Heart left ventricle (tissue), 16 donors: ENCODE measurements at regions not wholly inside any gene's neighbourhood (a gene's known extent, or its start where the extent isn't known, plus 50 kb on each side); places are given as distances from the start of the nearest gene placed in this dataset.
"Not testable (repeated sequence)": the region's sequence is repeated elsewhere in the genome, so short reads cannot be mapped to it uniquely, and the experiment has no call there.

ENCODE experiments used
- ATAC-seq, 4 donors: fragments of 200-7000 bp; cut with Tn5 transposase; one replicate each; pipeline ENCODE4 v1.9.1; 2020 to 2022; ENCODE audit warnings: moderate library complexity in 4 of 4, mild to moderate bottlenecking in 3 of 4, moderate number of reproducible peaks in 1 of 4
- DNase-seq, 5 donors: peaks; one replicate each; pipeline ENCODE4 v3.0.0-alpha.2; 2020
- H3K27ac ChIP-seq, 12 donors: fragments of 200-600 bp; sonication (generic) in 4 of 12; one replicate each; pipeline versions ENCODE4 v1.5.0 to v1.8.0; 2016 to 2022; ENCODE audit warnings: mild to moderate bottlenecking in 2 of 12
- H3K27me3 ChIP-seq, 9 donors: fragments of 200-600 bp; sonication (generic) in 2 of 9; one replicate each; pipeline versions ENCODE4 v1.5.1 to v1.8.0; 2016 to 2022; ENCODE audit warnings: mild to moderate bottlenecking in 3 of 9
- H3K36me3 ChIP-seq, 9 donors: fragments of 200-600 bp; sonication (generic) in 2 of 9; one replicate each; pipeline versions ENCODE4 v1.5.0 to v1.8.0; 2018 to 2022; ENCODE audit warnings: mild to moderate bottlenecking in 2 of 9
- H3K4me1 ChIP-seq, 12 donors: fragments of 200-600 bp; sonication (generic) in 4 of 12; one replicate each; pipeline versions ENCODE4 v1.5.0 to v1.8.0; 2016 to 2022; ENCODE audit warnings: mild to moderate bottlenecking in 3 of 12
- H3K4me3 ChIP-seq, 12 donors: fragments of 200-600 bp; sonication (generic) in 4 of 12; one replicate each; pipeline versions ENCODE4 v1.5.0 to v1.8.0; 2017 to 2022; ENCODE audit warnings: mild to moderate bottlenecking in 9 of 12, moderate library complexity in 4 of 12
- H3K9me3 ChIP-seq, 12 donors: fragments of 200-600 bp; sonication (generic) in 4 of 12; one replicate each; pipeline versions ENCODE4 v1.5.0 to v1.8.0; 2016 to 2022; ENCODE audit warnings: mild to moderate bottlenecking in 1 of 12
- CTCF ChIP-seq, 12 donors: fragments of 200-600 bp; sonication (generic) in 4 of 12; IDR thresholded peaks; one replicate each; pipeline versions ENCODE4 v1.5.0 to v1.8.0; 2018 to 2022; ENCODE audit warnings: antibody characterized with exemption in 12 of 12, mild to moderate bottlenecking in 5 of 12
- POLR2A ChIP-seq, 2 donors: fragments of 450-650 bp; IDR thresholded peaks; one replicate each; pipeline ENCODE4 v1.6.1; 2017; ENCODE audit warnings: antibody characterized with exemption in 2 of 2, mild to moderate bottlenecking in 2 of 2, moderate library complexity in 2 of 2
- WGBS, 4 donors: extraction: QIAGEN DNeasy Blood & Tissue Kit in 2 of 4; methylation state at CpG; one replicate each; pipeline versions ENCODE4 v1.1.5 to v1.1.7; 2013 to 2018; 5-methylcytosine and 5-hydroxymethylcytosine counted together
- intact Hi-C, 10 donors: fragments of 100-400 bp; cut with DNase I; formaldehyde crosslinking; loops; one replicate each; pipeline versions ENCODE4 v1.11.1 to v1.14.2; 2022
- donor health status: ischemic (EF 13 %, LVEDD 7.1; RV severe dilation, severe dysfunction).
- donor health status: healthy with polysubstance abuse.
- donor health status: DM: no; HTN: yes; CAD: no.
- donor health status: DM: no; HTN: no; CAD: no.
- donor health status: ischemic (EF 25% LVEDD 6.9; RV normal size, moderate dysfunction).
- donor health status: ischemic (EF 25% LVEDD 5.7; RV mildly dilated, moderate dysfunction).
- donor health status: healthy.
- donor health status: DM: yes; HTN: yes; CAD: no.
- donor health status: ischemic (EF 35%, LVEDD 5.7; RV mildly dilated, moderate dysfunction).
- donor health status: nonischemic (EF 11% LVEDD 7.7; RV severe dilation, severe dysfunction).
- donor health status: DM: yes; HTN: yes; CAD: no.
- donor health status: PGD.
- donor health status: ischemic (EF 29% LVEDD 5.4; RV normal size, mild dysfunction).
- donor health status: nonischemic (EF 23%, LVEDD 6.1; RV moderate dilation, normal function).

- ATAC-seq = no peak
- intact Hi-C loops = no loop called here
- H3K4me3 ChIP-seq = no peak overlapping the region
- no peak for DNase-seq
- no peaks in the 10 kb centered on the region for H3K4me1 ChIP-seq
- H3K36me3 ChIP-seq = no peaks in the 10 kb centered on the region
- H3K27ac ChIP-seq = no peak overlapping the region
- TF ChIP-seq CTCF (IDR thresholded peaks at IDR 0.05) (no peak), POLR2A (IDR thresholded peaks at IDR 0.05) (no peak)
- no peaks in the 10 kb centered on the region for H3K27me3 ChIP-seq
- H3K9me3 ChIP-seq = peaks cover 0 to 17% (median 0%) of the 10 kb centered on the region in 12 donors
- WGBS, 4 donors = 90 to 96% (median 93%) methylated on average over 2 of the region's 2 CpGs
Measured at GRCh38 chr14:38046160-38046559, 161.5 kb upstream of the SSTR1 start.

- no peaks in the 10 kb centered on the region for H3K36me3 ChIP-seq
- no peaks in the 10 kb centered on the region for H3K27me3 ChIP-seq
- 50 to 73% (median 60%) methylated on average over 2 of the region's 2 CpGs for WGBS, 4 donors
- DNase-seq (no peak), ATAC-seq (no peak)
- H3K27ac ChIP-seq = no peak overlapping the region
- TF ChIP-seq CTCF (IDR thresholded peaks at IDR 0.05) (no peak), POLR2A (IDR thresholded peaks at IDR 0.05) (no peak)
- H3K9me3 ChIP-seq = peaks cover 0 to 17% (median 0%) of the 10 kb centered on the region in 12 donors
- no peak overlapping the region for H3K4me3 ChIP-seq
- intact Hi-C loops = no loop called here
- H3K4me1 ChIP-seq = no peaks in the 10 kb centered on the region
Measured at GRCh38 chr14:38047195-38047902, 160.4 kb upstream of the SSTR1 start.

GRCh38 chr14:38053666-38054065 is 154.0 kb upstream of the SSTR1 start:
- DNase-seq (no peak), ATAC-seq (no peak)
- H3K27me3 ChIP-seq = no peaks in the 10 kb centered on the region
- TF ChIP-seq CTCF (IDR thresholded peaks at IDR 0.05) (no peak), POLR2A (IDR thresholded peaks at IDR 0.05) (no peak)
- H3K27ac ChIP-seq = no peak overlapping the region
- peaks cover 0 to 8% (median 0%) of the 10 kb centered on the region in 12 donors for H3K9me3 ChIP-seq
- no peaks in the 10 kb centered on the region for H3K4me1 ChIP-seq
- no peaks in the 10 kb centered on the region for H3K36me3 ChIP-seq
- no peak overlapping the region for H3K4me3 ChIP-seq
- intact Hi-C loops = no loop called here

- ATAC-seq (no peak), DNase-seq (no peak)
- intact Hi-C loops = no loop called here
- Histone ChIP-seq H3K27ac (no peak overlapping the region), H3K36me3 (no peaks in the 10 kb centered on the region), H3K27me3 (no peaks in the 10 kb centered on the region), H3K4me1 (no peaks in the 10 kb centered on the region), H3K4me3 (no peak overlapping the region), H3K9me3 (peaks cover 0 to 15% (median 3%) of the 10 kb centered on the region in 12 donors)
- 70 to 84% (median 79%) methylated on average over 2 of the region's 2 CpGs for WGBS, 4 donors
- TF ChIP-seq POLR2A (IDR thresholded peaks at IDR 0.05) (no peak), CTCF (IDR thresholded peaks at IDR 0.05) (no peak)
Measured at GRCh38 chr14:38056270-38056669, 151.4 kb upstream of the SSTR1 start.

- intact Hi-C loops, H3K36me3 ChIP-seq, ATAC-seq, H3K27me3 ChIP-seq, DNase-seq, H3K27ac ChIP-seq, H3K4me1 ChIP-seq, H3K4me3 ChIP-seq: not testable (repeated sequence)
- peaks cover 0 to 42% (median 19%) of the 10 kb centered on the region in 12 donors for H3K9me3 ChIP-seq
- WGBS, 4 donors = 70 to 95% (median 91%) methylated on average over 2 of the region's 2 CpGs
Measured at GRCh38 chr14:38062223-38062622, 145.5 kb upstream of the SSTR1 start.
